ENCODE measurements at regions not wholly inside any gene's neighbourhood (a gene's known extent, or its start where the extent isn't known, plus 50 kb on each side); places are given as distances from the start of the nearest gene placed in this dataset.

GRCh38 chr4:77393996-77394395 is 211.6 kb upstream of the CXCL13 start:
- intact Hi-C loops (cut with DNase I; ENCODE audit: low total_unique reads), result no loop called here
- DNase-seq, result no peak
- H3K4me1 ChIP-seq, result no peaks in the 10 kb centered on the region
- no peak overlapping the region for H3K27ac ChIP-seq
- H3K4me3 ChIP-seq, result no peak overlapping the region
- no peaks in the 10 kb centered on the region for H3K36me3 ChIP-seq
- TF ChIP-seq, protein P1, sequence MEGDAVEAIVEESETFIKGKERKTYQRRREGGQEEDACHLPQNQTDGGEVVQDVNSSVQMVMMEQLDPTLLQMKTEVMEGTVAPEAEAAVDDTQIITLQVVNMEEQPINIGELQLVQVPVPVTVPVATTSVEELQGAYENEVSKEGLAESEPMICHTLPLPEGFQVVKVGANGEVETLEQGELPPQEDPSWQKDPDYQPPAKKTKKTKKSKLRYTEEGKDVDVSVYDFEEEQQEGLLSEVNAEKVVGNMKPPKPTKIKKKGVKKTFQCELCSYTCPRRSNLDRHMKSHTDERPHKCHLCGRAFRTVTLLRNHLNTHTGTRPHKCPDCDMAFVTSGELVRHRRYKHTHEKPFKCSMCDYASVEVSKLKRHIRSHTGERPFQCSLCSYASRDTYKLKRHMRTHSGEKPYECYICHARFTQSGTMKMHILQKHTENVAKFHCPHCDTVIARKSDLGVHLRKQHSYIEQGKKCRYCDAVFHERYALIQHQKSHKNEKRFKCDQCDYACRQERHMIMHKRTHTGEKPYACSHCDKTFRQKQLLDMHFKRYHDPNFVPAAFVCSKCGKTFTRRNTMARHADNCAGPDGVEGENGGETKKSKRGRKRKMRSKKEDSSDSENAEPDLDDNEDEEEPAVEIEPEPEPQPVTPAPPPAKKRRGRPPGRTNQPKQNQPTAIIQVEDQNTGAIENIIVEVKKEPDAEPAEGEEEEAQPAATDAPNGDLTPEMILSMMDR (IDR thresholded peaks at IDR 0.05), result no peak
- H3K9me3 ChIP-seq, result no peaks in the 10 kb centered on the region
- H3K27me3 ChIP-seq, result no peaks in the 10 kb centered on the region

- Histone ChIP-seq H3K4me1 (no peaks in the 10 kb centered on the region), H3K9me3 (no peaks in the 10 kb centered on the region), H3K27me3 (no peaks in the 10 kb centered on the region), H3K4me3 (no peak overlapping the region), H3K36me3 (no peaks in the 10 kb centered on the region), H3K27ac (no peak overlapping the region)
- TF ChIP-seq, protein P1 (IDR thresholded peaks at IDR 0.05), result no peak
- no peak for DNase-seq
- intact Hi-C loops (cut with DNase I; ENCODE audit: low total_unique reads), result no loop called here
Measured at GRCh38 chr4:77395481-77395880, 210.1 kb upstream of the CXCL13 start.

DNA sequence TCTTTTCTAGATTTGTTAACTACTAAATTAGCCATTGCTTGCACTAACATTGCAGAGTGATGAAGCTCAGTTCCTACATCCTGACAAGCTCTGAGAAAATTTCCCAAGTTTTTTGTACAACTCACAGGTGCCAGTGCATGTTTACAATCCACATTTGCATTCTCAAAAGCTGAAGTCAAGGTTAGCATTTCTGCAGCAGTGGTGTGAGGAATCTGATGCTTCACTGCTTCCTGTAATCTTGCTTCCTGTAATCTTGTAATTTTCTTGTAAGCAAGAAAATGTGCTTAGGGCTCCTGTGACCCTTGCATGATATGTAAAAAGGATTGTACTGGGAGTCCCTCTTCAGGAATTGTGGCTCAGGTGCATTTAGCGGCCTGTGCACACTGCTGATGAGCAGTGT is 207.4 kb upstream of the CXCL13 start:
- H3K4me3 ChIP-seq, result no peak overlapping the region
- no peaks in the 10 kb centered on the region for H3K9me3 ChIP-seq
- H3K27ac ChIP-seq, result no peak overlapping the region
- H3K27me3 ChIP-seq, result no peaks in the 10 kb centered on the region
- H3K4me1 ChIP-seq, result no peaks in the 10 kb centered on the region
- no peaks in the 10 kb centered on the region for H3K36me3 ChIP-seq
- TF ChIP-seq, protein P1 (IDR thresholded peaks at IDR 0.05), result no peak
- no peak for DNase-seq
- intact Hi-C loops (cut with DNase I; ENCODE audit: low total_unique reads), result no loop called here

- TF ChIP-seq, protein P1 (IDR thresholded peaks at IDR 0.05), result no peak
- Histone ChIP-seq H3K27me3 (no peaks in the 10 kb centered on the region), H3K27ac (no peak overlapping the region), H3K4me3 (no peak overlapping the region), H3K9me3 (no peaks in the 10 kb centered on the region), H3K4me1 (no peaks in the 10 kb centered on the region), H3K36me3 (no peaks in the 10 kb centered on the region)
- DNase-seq, result no peak
- intact Hi-C loops (cut with DNase I; ENCODE audit: low total_unique reads), result no loop called here
Measured at GRCh38 chr4:77399831-77400230, 205.8 kb upstream of the CXCL13 start.

GRCh38 chr4:77413766-77414165 is 191.9 kb upstream of the CXCL13 start:
- no peak for DNase-seq
- Histone ChIP-seq H3K9me3 (no peaks in the 10 kb centered on the region), H3K4me1 (no peaks in the 10 kb centered on the region), H3K4me3 (no peak overlapping the region), H3K27ac (no peak overlapping the region), H3K36me3 (no peaks in the 10 kb centered on the region), H3K27me3 (no peaks in the 10 kb centered on the region)
- TF ChIP-seq, protein P1 (IDR thresholded peaks at IDR 0.05), result no peak
- intact Hi-C loops (cut with DNase I; ENCODE audit: low total_unique reads), result no loop called here

DNA sequence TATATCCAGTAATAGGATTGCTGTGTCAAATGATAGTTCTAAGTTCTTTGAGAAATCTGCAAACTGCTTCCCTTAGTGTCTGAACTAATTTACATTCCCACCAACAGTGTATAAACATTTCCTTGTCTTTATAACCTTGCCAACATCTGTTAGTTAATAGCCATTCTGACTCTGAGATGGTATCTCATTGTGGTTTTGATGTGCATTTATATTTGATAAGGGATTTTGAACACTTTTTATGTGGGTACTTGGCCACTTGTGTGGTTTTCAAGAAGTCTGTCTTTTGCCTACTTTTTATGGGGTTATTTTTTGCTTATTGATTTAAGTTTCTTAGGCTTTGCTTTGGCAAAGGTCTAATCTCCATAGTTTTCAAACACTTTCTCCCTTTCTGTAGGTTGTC is 189.9 kb upstream of the CXCL13 start:
- no peaks in the 10 kb centered on the region for H3K36me3 ChIP-seq
- TF ChIP-seq, protein P1 (IDR thresholded peaks at IDR 0.05), result no peak
- H3K4me3 ChIP-seq, result no peak overlapping the region
- no peak overlapping the region for H3K27ac ChIP-seq
- H3K27me3 ChIP-seq, result no peaks in the 10 kb centered on the region
- H3K9me3 ChIP-seq, result no peaks in the 10 kb centered on the region
- intact Hi-C loops (cut with DNase I; ENCODE audit: low total_unique reads), result no loop called here
- no peaks in the 10 kb centered on the region for H3K4me1 ChIP-seq
- DNase-seq, result no peak

All from tibial artery (tissue), 4 donors.